D721Med (cell line): ENCODE measurements at regions not wholly inside any gene's neighbourhood (a gene's known extent, or its start where the extent isn't known, plus 50 kb on each side); places are given as distances from the start of the nearest gene placed in this dataset.

Experiments
- DNase-seq: peaks from one replicate; pipeline ENCODE4 v3.0.0; 2011; ENCODE audit warnings: low spot score; ENCODE audit not compliant: insufficient read length
- FAIRE-seq: peaks from 2 replicates; lab custom pipeline; 2011; peaks lifted over from hg19 to GRCh38; lab: Jason Lieb, UNC
- TF ChIP-seq, protein P1 (sequence below): IDR thresholded peaks from 2 replicates; pipeline ENCODE4 v1.5.1; 2012; ENCODE audit warnings: mild to moderate bottlenecking, control low read depth; ENCODE audit not compliant: insufficient read depth; ENCODE audit errors: missing control alignments

DNA sequence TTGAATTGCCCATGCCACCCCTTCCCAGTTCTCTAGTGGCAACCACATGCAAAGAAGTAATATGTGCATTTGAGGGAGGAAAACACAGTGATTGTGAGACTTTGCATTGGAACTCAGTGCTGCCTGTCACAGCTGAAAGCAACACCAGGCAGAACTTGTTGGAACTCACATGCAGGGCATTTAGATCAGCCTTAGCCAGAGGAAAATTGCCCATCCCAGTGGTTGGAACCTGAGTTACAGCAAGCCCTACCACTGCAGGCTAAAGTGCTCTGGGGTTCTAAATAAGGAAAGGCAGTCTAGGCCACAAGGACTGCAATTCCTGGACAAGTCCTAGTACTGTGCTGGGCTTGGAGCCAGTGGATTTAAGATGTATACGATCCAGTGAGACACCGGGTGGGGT lies 245.3 kb upstream of the UFL1 start:
- TF ChIP-seq, protein P1, sequence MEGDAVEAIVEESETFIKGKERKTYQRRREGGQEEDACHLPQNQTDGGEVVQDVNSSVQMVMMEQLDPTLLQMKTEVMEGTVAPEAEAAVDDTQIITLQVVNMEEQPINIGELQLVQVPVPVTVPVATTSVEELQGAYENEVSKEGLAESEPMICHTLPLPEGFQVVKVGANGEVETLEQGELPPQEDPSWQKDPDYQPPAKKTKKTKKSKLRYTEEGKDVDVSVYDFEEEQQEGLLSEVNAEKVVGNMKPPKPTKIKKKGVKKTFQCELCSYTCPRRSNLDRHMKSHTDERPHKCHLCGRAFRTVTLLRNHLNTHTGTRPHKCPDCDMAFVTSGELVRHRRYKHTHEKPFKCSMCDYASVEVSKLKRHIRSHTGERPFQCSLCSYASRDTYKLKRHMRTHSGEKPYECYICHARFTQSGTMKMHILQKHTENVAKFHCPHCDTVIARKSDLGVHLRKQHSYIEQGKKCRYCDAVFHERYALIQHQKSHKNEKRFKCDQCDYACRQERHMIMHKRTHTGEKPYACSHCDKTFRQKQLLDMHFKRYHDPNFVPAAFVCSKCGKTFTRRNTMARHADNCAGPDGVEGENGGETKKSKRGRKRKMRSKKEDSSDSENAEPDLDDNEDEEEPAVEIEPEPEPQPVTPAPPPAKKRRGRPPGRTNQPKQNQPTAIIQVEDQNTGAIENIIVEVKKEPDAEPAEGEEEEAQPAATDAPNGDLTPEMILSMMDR = no peak
- DNase-seq (no peak), FAIRE-seq (no peak)

DNA sequence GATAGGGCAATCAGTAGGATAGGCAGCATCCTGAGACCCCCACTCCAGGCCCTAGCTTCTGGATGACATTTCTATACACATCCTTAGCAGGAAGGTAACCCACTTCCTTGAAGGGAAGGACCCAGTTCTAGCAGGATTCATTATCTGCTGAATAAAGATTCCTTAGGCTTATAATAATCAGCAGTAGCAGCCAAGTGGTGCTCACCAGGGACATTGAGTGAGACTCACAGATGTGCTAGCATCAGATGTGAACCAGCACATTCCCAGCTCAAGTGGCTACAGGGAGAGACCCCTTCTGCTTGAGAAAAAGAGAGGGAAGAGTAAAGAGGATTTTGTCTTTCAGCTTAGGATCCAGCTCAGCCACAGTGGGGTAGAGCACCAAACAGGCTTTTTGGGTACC lies 244.8 kb upstream of the UFL1 start:
- FAIRE-seq (no peak), DNase-seq (no peak)
- TF ChIP-seq, protein P1 = no peak

DNA sequence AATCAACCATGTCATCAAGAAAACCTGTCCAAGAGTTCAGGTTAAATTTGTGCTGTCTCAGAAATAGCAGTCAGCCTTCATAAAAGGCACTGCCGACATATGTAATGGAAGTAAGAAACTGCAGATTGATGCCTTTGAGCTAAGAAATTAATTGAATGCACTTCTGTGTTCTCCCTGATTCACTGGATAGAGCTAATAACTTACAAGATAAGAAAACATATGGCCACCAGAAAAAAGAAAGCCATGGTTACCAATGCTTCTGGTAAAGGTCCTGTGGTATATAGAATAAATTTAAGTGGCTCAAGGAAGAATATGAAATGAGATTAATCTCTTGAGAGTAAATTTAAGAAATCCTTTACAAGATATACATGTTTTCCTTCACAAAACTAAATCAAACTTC lies 242.5 kb upstream of the UFL1 start:
- no peak for DNase-seq
- TF ChIP-seq, protein P1 = no peak
- FAIRE-seq = no peak

GRCh38 chr6:96286503-96286902 lies 235.1 kb upstream of the UFL1 start:
- FAIRE-seq = no peak
- no peak for DNase-seq
- TF ChIP-seq, protein P1 = no peak

DNA sequence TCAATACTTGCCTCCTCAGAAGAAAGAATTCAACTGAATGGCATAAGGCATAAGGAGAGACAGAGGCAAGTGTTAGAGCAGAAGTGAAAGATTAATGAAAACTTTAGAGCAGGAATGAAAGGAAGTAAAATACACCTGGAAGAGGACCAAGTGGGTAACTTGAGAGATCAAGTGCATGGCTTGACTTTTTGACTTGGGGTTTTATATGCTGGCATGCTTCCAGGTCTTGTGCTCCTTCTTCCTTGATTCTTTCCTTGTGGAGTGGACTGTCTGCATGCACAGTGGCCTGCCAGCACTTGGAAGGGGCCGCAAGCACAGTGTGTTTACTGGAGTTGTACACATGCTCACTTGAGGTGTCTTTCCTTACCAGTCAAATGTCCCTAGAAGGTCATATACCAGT lies 222.1 kb upstream of the UFL1 start:
- no peak for FAIRE-seq
- DNase-seq = no peak
- TF ChIP-seq, protein P1 = no peak

DNA sequence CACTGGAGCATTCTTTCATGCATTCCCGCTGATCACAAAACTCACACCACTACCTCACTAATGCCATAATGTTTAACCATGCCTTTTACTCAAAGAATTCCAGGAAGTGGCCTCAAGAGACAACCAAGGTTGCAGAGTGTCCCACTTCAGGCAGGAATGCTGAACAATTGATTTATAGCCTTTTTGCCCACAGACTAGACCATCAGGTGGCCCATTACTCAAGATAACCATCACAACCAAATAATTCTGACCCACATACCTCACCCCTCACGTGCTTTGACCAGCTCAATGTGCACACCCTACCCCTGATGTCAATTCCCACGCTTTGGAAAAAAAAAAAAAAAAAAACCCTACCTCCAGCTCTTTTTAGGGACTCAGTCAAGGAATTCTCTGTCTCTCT lies 220.6 kb upstream of the UFL1 start:
- DNase-seq (no peak), FAIRE-seq (no peak)
- TF ChIP-seq, protein P1 = no peak

GRCh38 chr6:96301781-96302180 lies 219.8 kb upstream of the UFL1 start:
- TF ChIP-seq, protein P1 = no peak
- no peak for FAIRE-seq

More at GRCh38 chr6:96301781-96302180, 219.8 kb upstream of the UFL1 start:
- DNase-seq = no peak
